GM23338 (cell line): ENCODE measurements at regions not wholly inside any gene's neighbourhood (a gene's known extent, or its start where the extent isn't known, plus 50 kb on each side); places are given as distances from the start of the nearest gene placed in this dataset.

Source experiments
- ATAC-seq: fragments of 200-7000 bp; cut with Tn5 transposase; 3 replicates; pipeline ENCODE4 v1.9.1; 2020
- DNase-seq: peaks from one replicate; pipeline ENCODE4 v3.0.0-alpha.2; 2015; ENCODE audit warnings: low spot score
- H2AFZ ChIP-seq: fragments of 200-600 bp; sonication (generic); 2 replicates; pipeline ENCODE4 v1.8.0; 2016; ENCODE audit warnings: antibody characterized with exemption, mild to moderate bottlenecking, moderate library complexity
- H3F3A ChIP-seq: fragments of 200-600 bp; sonication (generic); replicated peaks from 2 replicates; pipeline ENCODE4 v1.8.0; 2017; ENCODE audit warnings: antibody characterized with exemption, mixed run types, low read depth
- H3K27ac ChIP-seq: fragments of 200-600 bp; sonication (generic); 2 replicates; pipeline ENCODE4 v1.6.1; 2016; ENCODE audit warnings: low read depth
- H3K27me3 ChIP-seq: fragments of 200-600 bp; sonication (generic); 2 replicates; pipeline ENCODE4 v1.8.0; 2016; ENCODE audit warnings: mild to moderate bottlenecking, mixed run types, moderate library complexity; ENCODE audit not compliant: insufficient read depth
- H3K36me3 ChIP-seq: fragments of 200-600 bp; sonication (generic); 2 replicates; pipeline ENCODE4 v1.8.0; 2016; ENCODE audit warnings: mild to moderate bottlenecking; ENCODE audit not compliant: insufficient read depth
- H3K4me1 ChIP-seq: fragments of 200-600 bp; sonication (generic); 2 replicates; pipeline ENCODE4 v1.8.0; 2016; ENCODE audit warnings: mild to moderate bottlenecking, moderate library complexity; ENCODE audit not compliant: insufficient read depth
- H3K4me2 ChIP-seq: fragments of 200-600 bp; sonication (generic); 2 replicates; pipeline ENCODE4 v1.7.1; 2017; ENCODE audit warnings: mixed run types
- H3K4me3 ChIP-seq: fragments of 200-600 bp; sonication (generic); 2 replicates; pipeline ENCODE4 v1.6.1; 2016; ENCODE audit warnings: mixed run types
- H3K79me2 ChIP-seq: fragments of 200-600 bp; sonication (generic); replicated peaks from 2 replicates; pipeline ENCODE4 v1.8.0; 2017; ENCODE audit warnings: mild to moderate bottlenecking; ENCODE audit not compliant: insufficient read depth
- H3K9me2 ChIP-seq: fragments of 200-600 bp; sonication (generic); 2 replicates; pipeline ENCODE4 v1.8.0; 2017; ENCODE audit not compliant: insufficient read depth
- H4K20me1 ChIP-seq: fragments of 200-600 bp; sonication (generic); replicated peaks from 2 replicates; pipeline ENCODE4 v1.8.0; 2017; ENCODE audit warnings: mild to moderate bottlenecking; ENCODE audit not compliant: insufficient read depth
- H3K27ac Mint-ChIP-seq: 2 replicates; pipeline ENCODE4 v1.8.0; 2020; ENCODE audit warnings: inconsistent platforms, mild to moderate bottlenecking, moderate library complexity, mixed read lengths
- H3K27me3 Mint-ChIP-seq: 3 replicates; pipeline ENCODE4 v1.8.0; 2022; ENCODE audit warnings: low read depth, mild to moderate bottlenecking, moderate library complexity, mixed read lengths, inconsistent platforms; ENCODE audit not compliant: insufficient read depth, poor library complexity
- H3K36me3 Mint-ChIP-seq: 3 replicates; pipeline ENCODE4 v1.8.0; 2021; ENCODE audit warnings: low read depth, mild to moderate bottlenecking, inconsistent platforms, moderate library complexity, mixed read lengths
- H3K4me1 Mint-ChIP-seq: 3 replicates; pipeline ENCODE4 v1.8.0; 2020; ENCODE audit warnings: mild to moderate bottlenecking, inconsistent platforms, mixed read lengths
- H3K4me3 Mint-ChIP-seq: 3 replicates; pipeline ENCODE4 v1.8.0; 2021; ENCODE audit warnings: moderate library complexity, mild to moderate bottlenecking, inconsistent platforms, mixed read lengths
- H3K9me3 Mint-ChIP-seq: 3 replicates; pipeline ENCODE4 v1.8.0; 2020; ENCODE audit warnings: moderate library complexity, mild to moderate bottlenecking, inconsistent platforms, mixed read lengths
- CREB1 ChIP-seq: fragments of 250-450 bp; sonication (Bioruptor Pico); IDR thresholded peaks from 2 replicates; pipeline ENCODE4 v1.5.0; 2020; ENCODE audit warnings: low read depth, mild to moderate bottlenecking, moderate library complexity
- POLR2AphosphoS5 ChIP-seq: IDR thresholded peaks from 2 replicates; pipeline ENCODE4 v1.6.1; 2016; ENCODE audit warnings: antibody characterized with exemption, low read depth
- ZNF331 ChIP-seq: fragments of 250-450 bp; sonication (Bioruptor Pico); IDR thresholded peaks from 2 replicates; pipeline ENCODE4 v1.5.0; 2020; ENCODE audit warnings: low read depth, mild to moderate bottlenecking, moderate library complexity
- TF ChIP-seq, protein P1 (sequence below): fragments of 250-450 bp; sonication (Bioruptor Pico); IDR thresholded peaks from 2 replicates; pipeline ENCODE4 v1.5.0; 2020; ENCODE audit warnings: mild to moderate bottlenecking, moderate library complexity
- TF ChIP-seq, protein P2 (sequence below): IDR thresholded peaks from 2 replicates; pipeline ENCODE4 v1.6.1; 2016; ENCODE audit warnings: antibody characterized with exemption

DNA sequence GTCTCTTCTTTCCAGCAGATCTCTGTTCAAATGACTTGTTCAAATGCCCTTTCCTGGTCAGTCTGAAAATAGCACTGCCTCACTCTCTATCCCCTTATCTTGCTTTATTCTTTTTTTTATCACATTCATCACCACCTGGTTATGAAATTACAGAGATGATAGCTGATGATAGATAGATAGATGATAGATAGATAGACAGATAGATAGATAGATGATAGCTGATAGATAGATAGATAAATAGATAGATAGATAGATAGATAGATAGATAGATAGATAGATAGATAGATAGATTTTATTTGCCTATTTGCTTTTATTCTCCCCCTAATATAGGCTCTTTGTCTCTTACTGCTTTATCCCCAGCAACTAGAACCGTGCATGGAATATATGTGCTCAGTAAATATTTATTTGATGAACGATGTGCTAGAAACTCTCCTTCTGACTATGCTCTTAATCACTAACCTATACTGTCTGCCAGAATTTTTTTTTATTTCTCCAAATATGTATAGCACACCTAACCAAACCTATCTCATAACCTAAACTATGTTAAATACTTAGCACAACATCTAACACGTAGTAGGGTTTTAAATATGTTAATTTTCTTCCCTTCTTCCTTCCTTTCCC is 372.8 kb upstream of the DUSP10 start:
- no peak for TF ChIP-seq POLR2AphosphoS5
- TF ChIP-seq, protein P1, sequence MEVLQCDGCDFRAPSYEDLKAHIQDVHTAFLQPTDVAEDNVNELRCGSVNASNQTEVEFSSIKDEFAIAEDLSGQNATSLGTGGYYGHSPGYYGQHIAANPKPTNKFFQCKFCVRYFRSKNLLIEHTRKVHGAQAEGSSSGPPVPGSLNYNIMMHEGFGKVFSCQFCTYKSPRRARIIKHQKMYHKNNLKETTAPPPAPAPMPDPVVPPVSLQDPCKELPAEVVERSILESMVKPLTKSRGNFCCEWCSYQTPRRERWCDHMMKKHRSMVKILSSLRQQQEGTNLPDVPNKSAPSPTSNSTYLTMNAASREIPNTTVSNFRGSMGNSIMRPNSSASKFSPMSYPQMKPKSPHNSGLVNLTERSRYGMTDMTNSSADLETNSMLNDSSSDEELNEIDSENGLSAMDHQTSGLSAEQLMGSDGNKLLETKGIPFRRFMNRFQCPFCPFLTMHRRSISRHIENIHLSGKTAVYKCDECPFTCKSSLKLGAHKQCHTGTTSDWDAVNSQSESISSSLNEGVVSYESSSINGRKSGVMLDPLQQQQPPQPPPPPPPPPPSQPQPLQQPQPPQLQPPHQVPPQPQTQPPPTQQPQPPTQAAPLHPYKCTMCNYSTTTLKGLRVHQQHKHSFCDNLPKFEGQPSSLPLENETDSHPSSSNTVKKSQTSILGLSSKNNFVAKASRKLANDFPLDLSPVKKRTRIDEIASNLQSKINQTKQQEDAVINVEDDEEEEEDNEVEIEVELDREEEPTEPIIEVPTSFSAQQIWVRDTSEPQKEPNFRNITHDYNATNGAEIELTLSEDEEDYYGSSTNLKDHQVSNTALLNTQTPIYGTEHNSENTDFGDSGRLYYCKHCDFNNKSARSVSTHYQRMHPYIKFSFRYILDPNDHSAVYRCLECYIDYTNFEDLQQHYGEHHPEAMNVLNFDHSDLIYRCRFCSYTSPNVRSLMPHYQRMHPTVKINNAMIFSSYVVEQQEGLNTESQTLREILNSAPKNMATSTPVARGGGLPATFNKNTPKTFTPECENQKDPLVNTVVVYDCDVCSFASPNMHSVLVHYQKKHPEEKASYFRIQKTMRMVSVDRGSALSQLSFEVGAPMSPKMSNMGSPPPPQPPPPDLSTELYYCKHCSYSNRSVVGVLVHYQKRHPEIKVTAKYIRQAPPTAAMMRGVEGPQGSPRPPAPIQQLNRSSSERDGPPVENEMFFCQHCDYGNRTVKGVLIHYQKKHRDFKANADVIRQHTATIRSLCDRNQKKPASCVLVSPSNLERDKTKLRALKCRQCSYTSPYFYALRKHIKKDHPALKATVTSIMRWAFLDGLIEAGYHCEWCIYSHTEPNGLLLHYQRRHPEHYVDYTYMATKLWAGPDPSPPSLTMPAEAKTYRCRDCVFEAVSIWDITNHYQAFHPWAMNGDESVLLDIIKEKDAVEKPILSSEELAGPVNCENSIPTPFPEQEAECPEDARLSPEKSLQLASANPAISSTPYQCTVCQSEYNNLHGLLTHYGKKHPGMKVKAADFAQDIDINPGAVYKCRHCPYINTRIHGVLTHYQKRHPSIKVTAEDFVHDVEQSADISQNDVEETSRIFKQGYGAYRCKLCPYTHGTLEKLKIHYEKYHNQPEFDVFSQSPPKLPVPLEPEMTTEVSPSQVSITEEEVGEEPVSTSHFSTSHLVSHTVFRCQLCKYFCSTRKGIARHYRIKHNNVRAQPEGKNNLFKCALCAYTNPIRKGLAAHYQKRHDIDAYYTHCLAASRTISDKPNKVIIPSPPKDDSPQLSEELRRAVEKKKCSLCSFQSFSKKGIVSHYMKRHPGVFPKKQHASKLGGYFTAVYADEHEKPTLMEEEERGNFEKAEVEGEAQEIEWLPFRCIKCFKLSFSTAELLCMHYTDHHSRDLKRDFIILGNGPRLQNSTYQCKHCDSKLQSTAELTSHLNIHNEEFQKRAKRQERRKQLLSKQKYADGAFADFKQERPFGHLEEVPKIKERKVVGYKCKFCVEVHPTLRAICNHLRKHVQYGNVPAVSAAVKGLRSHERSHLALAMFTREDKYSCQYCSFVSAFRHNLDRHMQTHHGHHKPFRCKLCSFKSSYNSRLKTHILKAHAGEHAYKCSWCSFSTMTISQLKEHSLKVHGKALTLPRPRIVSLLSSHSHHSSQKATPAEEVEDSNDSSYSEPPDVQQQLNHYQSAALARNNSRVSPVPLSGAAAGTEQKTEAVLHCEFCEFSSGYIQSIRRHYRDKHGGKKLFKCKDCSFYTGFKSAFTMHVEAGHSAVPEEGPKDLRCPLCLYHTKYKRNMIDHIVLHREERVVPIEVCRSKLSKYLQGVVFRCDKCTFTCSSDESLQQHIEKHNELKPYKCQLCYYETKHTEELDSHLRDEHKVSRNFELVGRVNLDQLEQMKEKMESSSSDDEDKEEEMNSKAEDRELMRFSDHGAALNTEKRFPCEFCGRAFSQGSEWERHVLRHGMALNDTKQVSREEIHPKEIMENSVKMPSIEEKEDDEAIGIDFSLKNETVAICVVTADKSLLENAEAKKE (CRISPR knock-in tag), result no peak
- TF ChIP-seq CREB1 (CRISPR knock-in tag), result no peak
- TF ChIP-seq, protein P2, sequence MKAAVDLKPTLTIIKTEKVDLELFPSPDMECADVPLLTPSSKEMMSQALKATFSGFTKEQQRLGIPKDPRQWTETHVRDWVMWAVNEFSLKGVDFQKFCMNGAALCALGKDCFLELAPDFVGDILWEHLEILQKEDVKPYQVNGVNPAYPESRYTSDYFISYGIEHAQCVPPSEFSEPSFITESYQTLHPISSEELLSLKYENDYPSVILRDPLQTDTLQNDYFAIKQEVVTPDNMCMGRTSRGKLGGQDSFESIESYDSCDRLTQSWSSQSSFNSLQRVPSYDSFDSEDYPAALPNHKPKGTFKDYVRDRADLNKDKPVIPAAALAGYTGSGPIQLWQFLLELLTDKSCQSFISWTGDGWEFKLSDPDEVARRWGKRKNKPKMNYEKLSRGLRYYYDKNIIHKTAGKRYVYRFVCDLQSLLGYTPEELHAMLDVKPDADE, result no peak
- Histone ChIP-seq H3K79me2 (no peaks in the 10 kb centered on the region), H3K27me3 (no peaks in the 10 kb centered on the region), H3K4me3 (no peak overlapping the region), H3K4me1 (no peaks in the 10 kb centered on the region), H2AFZ (no peak overlapping the region), H3F3A (no peaks in the 10 kb centered on the region), H3K4me2 (no peak overlapping the region), H4K20me1 (no peaks in the 10 kb centered on the region), H3K9me2 (no peaks in the 10 kb centered on the region), H3K36me3 (no peaks in the 10 kb centered on the region), H3K27ac (no peak overlapping the region)
- H3K27ac Mint-ChIP-seq, result no peak overlapping the region
- peaks cover 9% of the 10 kb centered on the region for H3K27me3 Mint-ChIP-seq
- no peak overlapping the region for H3K4me3 Mint-ChIP-seq
- H3K36me3 Mint-ChIP-seq, result no peaks in the 10 kb centered on the region
- DNase-seq (no peak), ATAC-seq (no peak)
- H3K4me1 Mint-ChIP-seq, result peaks cover 5% of the 10 kb centered on the region; the same call in 2 of the 3 replicates
- H3K9me3 Mint-ChIP-seq, result no peaks in the 10 kb centered on the region; the same call in 1 of the 3 replicates

DNA sequence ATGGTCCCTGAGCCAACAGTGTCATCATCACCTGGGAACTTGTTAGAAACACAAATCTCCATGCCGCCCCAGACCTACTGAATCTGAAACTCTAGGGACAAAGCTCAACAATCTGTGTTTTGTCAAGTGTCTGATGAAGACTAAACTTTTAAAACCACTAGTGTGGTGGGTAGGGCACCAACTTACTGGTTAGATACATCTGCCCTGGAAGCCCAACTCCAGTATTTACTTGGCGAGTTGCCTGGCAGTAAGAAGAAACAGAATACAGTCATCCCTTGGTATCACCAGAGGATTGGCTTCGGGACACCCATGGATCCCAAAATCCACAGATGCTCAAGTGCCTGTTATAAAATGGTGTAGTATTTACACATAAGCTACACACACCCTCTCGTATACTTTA is 367.9 kb upstream of the DUSP10 start:
- Mint-ChIP-seq H3K36me3 (no peaks in the 10 kb centered on the region), H3K27me3 (peaks cover 4% of the 10 kb centered on the region), H3K9me3 (no peaks in the 10 kb centered on the region; the same call in 1 of the 3 replicates), H3K4me1 (peaks cover 23% of the 10 kb centered on the region), H3K4me3 (no peak overlapping the region), H3K27ac (no peak overlapping the region)
- DNase-seq, result no peak
- Histone ChIP-seq H3K4me2 (no peak overlapping the region), H3K27me3 (no peaks in the 10 kb centered on the region), H3K79me2 (no peaks in the 10 kb centered on the region), H3K27ac (no peak overlapping the region), H3K4me3 (no peak overlapping the region), H3K9me2 (peaks cover 5% of the 10 kb centered on the region; the same call in 1 of the 2 replicates), H2AFZ (no peak overlapping the region), H3F3A (no peaks in the 10 kb centered on the region), H3K36me3 (no peaks in the 10 kb centered on the region), H3K4me1 (peaks cover 17% of the 10 kb centered on the region), H4K20me1 (no peaks in the 10 kb centered on the region)
- no peak for ATAC-seq
- TF ChIP-seq ZNF331, result no peak
- TF ChIP-seq, protein P1 (CRISPR knock-in tag), result no peak
